HG02938 (cell line): ENCODE measurements at regions not wholly inside any gene's neighbourhood (a gene's known extent, or its start where the extent isn't known, plus 50 kb on each side); places are given as distances from the start of the nearest gene placed in this dataset.

Experiments
- ATAC-seq: cut with Tn5 transposase; IDR thresholded peaks from one replicate; pipeline ENCODE4 v1.9.1; 2021; ENCODE audit warnings: mild to moderate bottlenecking, moderate library complexity; ENCODE audit not compliant: unreplicated experiment

- no peak for ATAC-seq
Observed at GRCh38 chr6:100944644-100945043, 63.5 kb upstream of the ASCC3 start.

DNA sequence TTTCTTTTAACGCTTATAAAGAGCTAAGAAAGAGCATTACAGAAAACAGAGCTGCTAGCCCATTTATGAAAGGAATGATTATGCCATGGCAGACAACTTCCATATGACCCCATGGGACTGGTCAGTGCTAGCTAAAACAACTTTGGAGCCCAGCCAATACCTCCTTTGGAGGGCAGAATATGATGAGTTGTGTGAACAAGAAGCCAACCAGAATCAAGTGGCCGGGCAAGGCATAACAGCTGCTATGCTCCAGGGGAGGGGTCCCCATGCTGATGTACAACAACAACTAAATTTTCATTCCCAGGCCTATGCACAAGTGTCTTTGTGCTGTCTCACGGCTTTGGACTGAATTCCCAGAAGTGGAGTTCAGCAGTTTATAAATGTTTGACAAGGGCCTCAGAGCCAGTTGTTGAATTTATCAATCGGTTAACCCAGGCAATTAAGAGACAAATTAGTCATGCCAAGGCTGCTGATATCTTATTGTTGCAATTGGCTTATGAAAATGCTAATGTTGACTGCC, 65.0 kb upstream of the ASCC3 start:
- ATAC-seq: no peak

- no peak for ATAC-seq
Observed at GRCh38 chr6:100946711-100947110, 65.6 kb upstream of the ASCC3 start.

DNA sequence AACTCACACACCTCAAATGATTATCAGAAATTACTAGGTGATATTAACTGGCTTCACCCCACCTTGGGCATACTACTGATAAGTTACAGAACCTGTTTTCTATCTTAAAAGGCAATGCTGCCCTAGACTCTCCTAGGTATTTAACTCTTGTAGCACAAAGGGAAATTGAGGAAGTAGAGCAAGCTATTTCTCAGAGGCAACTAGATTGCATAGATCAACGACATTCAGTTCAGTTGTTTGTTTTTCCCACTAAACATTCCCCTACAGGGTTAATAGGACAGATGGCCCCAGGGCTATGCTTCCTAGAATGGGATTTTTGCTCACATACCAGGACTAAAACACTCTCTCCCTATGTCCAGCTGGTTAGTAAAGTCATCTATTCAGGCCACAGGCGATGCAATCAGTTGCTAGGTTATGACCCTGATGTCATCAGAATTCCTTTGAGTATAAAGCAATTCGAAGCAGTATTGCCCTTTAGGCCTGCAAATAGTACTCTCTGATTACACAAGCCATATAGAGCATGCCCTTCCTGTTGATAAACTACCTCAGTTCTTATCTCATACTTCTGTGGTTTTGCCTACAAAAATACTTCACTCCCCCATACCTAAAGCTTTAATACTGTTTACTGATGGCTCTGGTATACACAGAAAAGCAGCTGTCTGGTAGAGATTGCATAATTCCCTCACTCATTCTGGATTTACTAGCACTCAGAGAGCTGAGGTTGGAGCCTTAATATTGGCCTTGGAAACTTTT, 67.4 kb upstream of the ASCC3 start:
- no peak for ATAC-seq

DNA sequence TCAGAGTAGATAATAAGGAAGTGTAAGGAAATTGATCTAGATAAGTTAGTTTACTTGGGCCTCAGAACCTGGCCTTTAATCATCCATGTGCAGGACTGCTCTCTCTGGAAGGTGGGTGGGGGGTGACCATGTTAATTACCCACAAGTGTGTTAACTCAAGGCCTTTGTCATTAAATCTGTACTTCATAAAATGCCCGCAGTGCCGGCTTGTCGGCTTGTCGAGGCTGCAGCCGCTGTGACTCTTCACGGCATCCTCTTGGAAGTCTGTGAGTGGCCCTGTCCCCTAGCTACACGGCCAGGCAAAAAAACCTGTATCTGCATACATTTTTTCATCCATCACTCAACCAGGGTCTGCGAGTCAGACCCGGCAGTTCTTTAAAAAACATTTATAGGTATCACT, 70.9 kb upstream of the ASCC3 start:
- no peak for ATAC-seq

DNA sequence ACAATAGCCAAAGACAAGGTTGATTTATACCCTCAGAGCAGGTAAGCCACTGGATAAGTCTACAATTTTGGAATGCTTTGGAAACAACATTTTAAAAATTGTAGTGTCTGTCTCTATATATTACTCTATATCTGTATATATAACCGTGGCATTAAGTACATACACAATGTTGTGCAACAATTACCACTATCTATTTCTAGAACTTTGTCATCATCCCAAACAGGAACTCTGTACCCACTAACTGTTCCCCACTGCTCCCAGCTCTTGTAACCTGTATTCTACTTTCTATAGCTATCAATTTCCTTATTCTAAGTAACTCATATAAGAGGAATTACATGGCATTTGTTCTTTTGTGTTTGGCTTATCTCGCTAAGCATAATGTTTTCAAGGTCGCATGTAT, 78.2 kb upstream of the ASCC3 start:
- ATAC-seq: no peak

DNA sequence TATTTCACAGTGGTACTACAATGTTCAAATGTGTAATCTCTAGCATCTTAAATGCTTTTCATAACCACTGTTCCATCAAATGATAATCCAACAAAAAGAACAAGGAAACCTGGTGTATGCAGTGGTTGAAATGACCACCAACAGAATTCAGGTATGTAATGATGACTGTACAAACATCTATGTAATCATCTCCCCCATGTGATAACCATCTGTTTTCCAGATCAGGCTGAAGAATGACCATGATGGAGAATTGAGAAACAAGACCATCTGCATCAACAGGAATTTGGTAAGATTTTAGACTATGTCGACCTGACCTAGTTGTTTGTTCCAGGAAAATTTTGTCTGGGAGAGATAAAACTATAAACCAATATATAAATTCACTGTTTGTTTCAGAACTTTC, 81.3 kb upstream of the ASCC3 start:
- no peak for ATAC-seq

DNA sequence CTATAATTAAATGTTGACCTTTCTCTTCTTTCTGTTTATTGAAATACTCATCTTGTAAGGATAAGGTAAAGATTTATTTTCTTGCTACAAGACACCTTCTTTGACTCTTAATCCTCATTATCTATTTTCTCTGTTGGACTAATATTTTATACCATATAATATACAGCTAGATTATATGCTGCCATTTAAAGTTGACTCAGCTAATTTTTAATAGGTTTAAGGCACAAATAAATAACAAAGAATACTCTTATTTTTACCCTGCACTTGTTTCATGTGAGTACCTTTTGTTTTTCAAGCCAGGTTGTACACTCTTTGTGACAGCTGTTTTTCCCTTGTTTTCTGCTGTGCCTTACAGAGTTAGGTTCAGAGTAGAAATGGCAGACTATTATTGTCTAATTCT, 83.9 kb upstream of the ASCC3 start:
- ATAC-seq: no peak

DNA sequence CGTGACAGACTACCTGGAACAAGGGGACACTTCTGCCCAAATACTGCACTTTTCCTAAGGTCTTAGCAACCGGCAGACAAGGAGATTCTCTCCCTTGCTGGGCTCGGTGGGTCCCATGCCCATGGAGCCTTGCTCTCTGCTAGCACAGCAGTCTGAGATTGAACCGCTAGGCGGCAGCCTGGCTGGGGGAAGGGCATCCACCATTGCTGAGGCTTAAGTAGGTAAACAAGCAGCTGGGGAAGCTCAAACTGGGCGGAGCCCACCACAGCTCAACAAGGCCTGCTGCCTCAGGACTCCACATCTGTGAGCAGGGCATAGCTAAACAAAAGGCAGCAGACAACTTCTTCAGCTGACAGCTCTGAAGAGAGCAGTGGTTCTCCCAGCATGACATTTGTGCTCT, 87.8 kb upstream of the ASCC3 start:
- no peak for ATAC-seq

GRCh38 chr6:100979267-100979666, 98.1 kb upstream of the ASCC3 start:
- ATAC-seq: no peak

DNA sequence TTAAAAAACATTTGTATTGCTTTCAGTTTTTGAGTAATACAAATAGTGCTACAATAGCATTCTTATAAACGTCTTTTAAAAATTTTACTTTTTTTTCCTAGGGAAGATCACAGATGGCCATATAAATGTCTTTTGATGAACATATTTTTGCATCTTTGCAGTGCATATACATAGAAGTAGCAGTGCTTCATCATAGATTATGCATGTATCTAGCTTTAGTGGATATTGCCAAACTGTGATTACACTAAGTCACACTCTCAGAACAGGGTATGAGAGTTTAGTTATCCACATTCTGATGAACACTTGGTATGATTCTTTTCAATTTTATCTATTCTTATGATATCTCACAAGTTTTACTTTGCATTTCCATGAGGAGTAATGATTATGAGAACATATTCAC, 99.8 kb upstream of the ASCC3 start:
- no peak for ATAC-seq

GRCh38 chr6:100986921-100987320, 105.8 kb upstream of the ASCC3 start:
- no peak for ATAC-seq

GRCh38 chr6:100987556-100987955, 106.4 kb upstream of the ASCC3 start:
- no peak for ATAC-seq

DNA sequence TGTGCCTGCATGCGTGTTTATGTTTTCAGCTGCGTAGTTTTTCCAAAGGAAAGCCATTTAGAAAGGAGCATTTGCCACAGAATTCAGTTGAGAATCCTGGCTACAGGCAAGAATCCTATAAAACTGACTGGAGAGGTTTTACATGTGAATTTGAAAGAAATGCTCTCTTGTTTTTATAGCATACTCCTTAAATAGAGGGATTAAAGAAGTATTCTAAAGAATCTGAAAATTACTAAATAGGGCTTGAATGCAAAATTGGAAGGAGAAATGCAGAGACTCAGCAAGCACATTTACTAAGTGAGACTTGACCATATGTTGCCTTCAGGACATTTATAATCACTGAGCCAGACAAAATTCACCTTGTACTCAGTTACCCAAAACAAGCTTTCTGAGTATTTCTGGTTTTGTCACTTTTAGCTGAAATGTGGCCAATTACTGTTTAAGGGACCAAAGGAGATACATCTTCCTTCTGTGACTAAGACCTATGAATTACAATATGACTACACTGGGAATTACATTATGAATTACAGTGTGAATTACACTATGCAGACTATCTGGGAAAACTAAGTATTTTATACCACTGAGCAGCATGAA, 107.4 kb upstream of the ASCC3 start:
- ATAC-seq: no peak

- no peak for ATAC-seq
Observed at GRCh38 chr6:100990070-100990469, 108.9 kb upstream of the ASCC3 start.

- ATAC-seq: no peak
Observed at GRCh38 chr6:100996409-100996808, 115.3 kb upstream of the ASCC3 start.

- no peak for ATAC-seq
Observed at GRCh38 chr6:100998111-100998510, 117.0 kb upstream of the ASCC3 start.

DNA sequence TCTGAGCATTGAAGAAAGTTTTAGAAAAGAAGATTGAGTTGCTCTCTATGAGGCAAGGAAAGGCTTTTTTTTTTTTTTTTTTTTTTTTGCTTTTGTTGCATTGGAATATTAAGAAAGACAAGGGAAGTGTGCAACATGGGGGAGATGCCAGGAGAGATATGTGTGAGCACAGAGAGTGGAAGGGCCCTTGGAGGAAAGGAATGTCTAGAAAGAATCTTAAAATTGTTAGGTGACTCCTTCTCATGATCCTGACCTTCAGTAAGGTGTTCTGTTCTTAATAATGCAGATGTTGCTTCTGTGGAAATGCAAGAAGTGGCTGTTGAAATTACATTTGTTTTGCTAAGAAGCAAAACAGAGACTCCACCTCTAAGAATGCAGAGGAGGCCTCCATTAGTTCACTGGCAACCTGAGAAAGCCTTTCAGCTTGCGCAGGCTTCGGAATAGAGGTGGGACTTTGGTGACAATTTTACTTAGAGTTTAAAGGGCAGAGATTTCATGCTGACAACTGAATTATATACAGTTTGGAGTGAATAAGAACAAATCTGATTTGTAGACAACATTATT, 118.0 kb upstream of the ASCC3 start:
- no peak for ATAC-seq

DNA sequence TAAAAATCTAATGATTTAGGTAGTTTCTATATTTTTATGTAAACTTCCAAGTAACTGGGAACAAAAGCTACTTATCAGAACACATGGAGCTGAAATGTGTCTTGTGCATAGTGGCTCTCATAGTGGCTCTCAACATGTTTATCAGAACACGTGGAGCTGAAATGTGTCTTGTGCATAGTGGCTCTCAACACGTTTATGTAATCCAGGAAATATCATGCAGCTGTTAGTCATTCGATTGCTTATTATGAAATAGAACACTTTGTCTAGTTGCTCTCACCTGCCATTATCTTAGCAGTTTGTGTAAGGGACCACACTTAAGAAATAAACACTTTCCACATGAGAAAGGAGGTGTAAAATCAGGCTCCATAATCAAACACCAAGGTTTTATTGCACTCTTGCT, 119.2 kb upstream of the ASCC3 start:
- ATAC-seq: no peak

- ATAC-seq: no peak
Observed at GRCh38 chr6:101001012-101001411, 119.9 kb upstream of the ASCC3 start.

- no peak for ATAC-seq
Observed at GRCh38 chr6:101001607-101002006, 120.5 kb upstream of the ASCC3 start.

DNA sequence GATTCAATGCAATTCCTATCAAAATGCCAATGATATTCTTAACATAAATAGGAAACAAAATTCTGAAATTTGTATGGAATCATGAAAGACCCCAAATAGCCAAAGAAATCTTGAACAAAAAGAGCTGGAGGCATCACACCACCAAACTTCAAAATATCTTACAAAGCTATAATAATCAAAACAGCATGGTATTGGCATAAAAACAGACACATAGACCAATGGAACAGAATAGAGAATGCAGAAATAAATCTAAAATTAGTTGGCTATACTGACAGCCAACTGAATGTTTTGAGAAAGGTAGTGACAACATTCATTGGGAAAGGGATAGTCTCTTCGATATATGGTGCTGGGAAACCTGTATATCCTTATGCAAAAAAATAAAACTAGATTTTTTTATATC, 121.9 kb upstream of the ASCC3 start:
- ATAC-seq: no peak
